ENCODE measurements at regions not wholly inside any gene's neighbourhood (a gene's known extent, or its start where the extent isn't known, plus 50 kb on each side); places are given as distances from the start of the nearest gene placed in this dataset.

GRCh38 chr20:37596890-37597536, 69.3 kb upstream of the BLCAP start:
- no peak for DNase-seq

GRCh38 chr20:37596168-37596567, 68.5 kb upstream of the BLCAP start:
- DNase-seq = no peak

GRCh38 chr20:37593710-37594109, 66.0 kb upstream of the BLCAP start:
- no peak for DNase-seq

- DNase-seq = no peak
Measured at GRCh38 chr20:37590938-37591490, 63.3 kb upstream of the BLCAP start.

- DNase-seq = no peak
Measured at GRCh38 chr20:37586078-37586477, 58.4 kb upstream of the BLCAP start.

GRCh38 chr20:37584238-37584807, 56.6 kb upstream of the BLCAP start:
- no peak for DNase-seq

- no peak for DNase-seq
Measured at GRCh38 chr20:37581246-37581645, 53.6 kb upstream of the BLCAP start.

- DNase-seq = no peak
Measured at GRCh38 chr20:37580069-37580468, 52.4 kb upstream of the BLCAP start.

- DNase-seq = no peak
Measured at GRCh38 chr20:37579106-37579505, 51.4 kb upstream of the BLCAP start.

GRCh38 chr20:37577981-37578380, 50.3 kb upstream of the BLCAP start:
- no peak for DNase-seq

Measured in SW 1271 (cell line).